Lung microvascular endothelial cell (primary cell): ENCODE measurements at regions not wholly inside any gene's neighbourhood (a gene's known extent, or its start where the extent isn't known, plus 50 kb on each side); places are given as distances from the start of the nearest gene placed in this dataset.

Experiments used
- DNase-seq, 2 donors: peaks; one replicate each; pipeline versions ENCODE4 v3.0.0 to v3.0.0-alpha.2; 2010; ENCODE audit warnings: low read depth in 2 of 2

DNA sequence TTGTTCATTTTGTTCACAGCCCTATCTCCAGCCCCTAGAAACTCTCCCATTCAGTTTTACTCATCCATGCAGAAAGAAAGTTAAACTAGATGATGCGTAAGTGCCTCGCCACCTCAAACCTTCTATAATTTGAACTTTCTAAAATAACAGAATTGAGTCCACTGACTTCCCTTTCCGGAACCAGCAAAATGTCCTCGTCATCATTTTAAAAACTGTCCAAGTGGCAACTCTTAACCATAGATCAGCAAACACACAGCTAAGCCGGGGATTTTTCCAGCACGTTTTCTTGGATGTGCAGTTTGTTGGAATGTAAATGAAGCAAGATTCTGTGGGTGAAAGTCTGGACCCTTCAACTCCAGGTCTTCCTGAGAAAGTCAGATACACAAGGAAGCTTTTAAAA, 369.7 kb upstream of the ERCC4 start:
- DNase-seq, result no peak

DNA sequence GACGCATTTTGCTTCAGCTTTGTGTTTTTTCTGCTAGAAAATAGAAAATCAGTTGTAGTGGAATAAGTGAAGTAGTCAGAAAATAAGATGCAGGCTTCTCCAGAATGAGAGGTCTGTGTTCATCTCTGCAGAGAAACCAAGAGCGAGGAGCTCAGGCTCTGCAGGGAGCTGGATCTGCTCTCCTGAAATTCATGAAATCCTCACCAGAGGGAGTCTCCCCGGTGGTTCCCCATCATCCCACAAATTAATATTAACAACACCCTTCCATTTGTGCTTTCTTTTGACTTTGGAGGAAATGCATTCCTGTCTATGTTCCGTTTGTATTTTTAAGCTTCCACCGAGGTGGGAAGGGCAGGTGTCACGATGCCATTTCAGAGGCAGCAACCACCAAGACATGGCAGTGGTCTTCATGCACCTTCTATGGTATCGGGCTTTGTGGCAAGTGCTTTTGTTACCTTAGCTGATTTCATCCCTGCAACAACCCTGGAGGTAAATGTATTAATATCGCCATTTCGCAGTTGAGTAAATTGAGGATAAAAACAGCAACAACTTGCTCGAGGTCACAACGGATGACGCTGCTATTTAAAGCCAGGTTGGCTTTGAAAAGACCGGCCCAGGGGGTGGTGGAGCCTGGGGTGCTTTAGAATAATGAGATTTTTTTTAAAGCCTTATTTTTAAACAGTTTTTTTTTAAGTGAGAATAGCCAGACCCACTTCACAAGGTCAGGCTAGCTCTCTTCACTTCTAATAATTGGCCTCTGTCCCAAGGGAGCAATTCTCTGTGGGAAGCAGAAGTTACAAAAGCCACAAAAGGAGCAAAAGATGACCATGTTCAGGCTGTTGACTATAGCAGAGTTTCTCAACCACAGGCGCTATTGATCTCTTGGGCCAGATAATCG, 367.6 kb upstream of the ERCC4 start:
- DNase-seq, result no peak

DNA sequence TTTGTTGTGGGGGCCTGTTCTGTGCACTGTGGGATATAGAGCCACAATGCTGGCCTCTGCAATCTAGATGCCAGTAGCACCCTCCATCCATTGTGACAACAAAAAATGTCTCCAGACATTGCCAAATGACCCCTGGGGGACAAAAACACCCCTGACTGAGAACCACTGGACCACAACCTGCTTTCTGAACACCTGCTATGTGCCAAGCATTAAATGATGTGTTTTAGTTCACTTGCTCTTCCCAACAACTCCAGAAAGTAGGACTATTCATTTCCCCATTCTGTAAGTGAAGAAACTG, 367.0 kb upstream of the ERCC4 start:
- no peak for DNase-seq

DNA sequence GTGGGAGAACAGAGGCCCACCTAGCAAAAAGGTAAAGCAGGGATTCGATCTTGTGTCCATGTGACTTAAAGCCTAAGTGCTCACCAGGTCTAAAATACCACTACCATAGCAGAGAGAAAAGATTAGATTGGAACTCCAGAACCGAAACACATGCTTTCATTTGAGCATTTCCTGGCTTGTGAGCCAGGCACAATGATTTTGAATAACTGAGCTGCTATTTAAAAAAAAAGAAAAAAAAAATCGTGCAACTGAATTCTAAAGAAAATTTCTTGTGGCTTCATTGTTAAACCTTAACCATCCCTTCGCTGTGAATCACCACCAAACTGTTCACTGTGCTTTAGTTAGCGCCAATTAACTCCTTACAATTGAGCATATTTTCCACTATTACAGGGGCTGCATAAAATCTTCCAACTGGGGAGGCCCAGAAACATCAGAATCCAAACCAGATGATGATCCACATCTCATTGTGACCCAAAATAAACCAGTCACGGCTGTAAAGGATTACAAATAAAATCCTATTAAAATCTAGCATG, 366.4 kb upstream of the ERCC4 start:
- no peak for DNase-seq

DNA sequence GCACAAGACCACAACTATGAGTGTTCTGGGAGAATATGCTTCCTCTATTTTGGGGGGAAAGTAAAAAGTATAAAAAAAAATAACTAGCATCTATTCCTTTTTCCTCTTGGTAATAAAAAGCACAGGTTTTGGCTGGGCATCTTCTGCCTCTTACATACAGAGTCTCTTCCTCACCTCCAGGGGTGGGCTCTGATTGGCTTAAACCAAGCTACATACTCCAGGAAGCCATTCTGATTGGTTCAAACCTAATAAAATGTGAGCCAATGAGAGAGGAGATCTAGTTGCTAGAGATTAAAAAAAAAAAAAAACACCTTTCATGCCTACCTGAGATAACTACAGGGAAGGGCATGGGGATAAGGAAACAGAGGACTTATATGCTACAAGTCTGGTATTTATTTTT, 365.9 kb upstream of the ERCC4 start:
- no peak for DNase-seq

DNA sequence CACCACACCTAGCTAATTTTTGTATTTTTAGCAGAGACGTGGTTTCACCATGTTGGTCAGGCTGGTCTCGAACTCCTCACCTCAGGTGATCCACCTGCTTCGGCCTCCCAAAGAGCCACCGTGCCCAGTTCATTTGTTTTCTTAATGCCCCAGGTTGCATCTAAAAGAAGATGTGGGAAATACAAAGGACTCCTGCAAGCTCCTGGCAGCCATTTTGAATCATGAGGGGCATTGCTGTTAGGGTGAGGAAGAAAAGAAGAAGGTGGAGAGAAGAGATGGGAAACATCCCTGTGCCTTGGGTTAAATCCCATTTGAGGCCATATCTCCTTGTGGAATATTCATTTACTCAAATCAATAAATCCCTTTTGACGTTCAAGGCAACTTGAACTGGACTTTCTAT, 365.3 kb upstream of the ERCC4 start:
- DNase-seq, result no peak

DNA sequence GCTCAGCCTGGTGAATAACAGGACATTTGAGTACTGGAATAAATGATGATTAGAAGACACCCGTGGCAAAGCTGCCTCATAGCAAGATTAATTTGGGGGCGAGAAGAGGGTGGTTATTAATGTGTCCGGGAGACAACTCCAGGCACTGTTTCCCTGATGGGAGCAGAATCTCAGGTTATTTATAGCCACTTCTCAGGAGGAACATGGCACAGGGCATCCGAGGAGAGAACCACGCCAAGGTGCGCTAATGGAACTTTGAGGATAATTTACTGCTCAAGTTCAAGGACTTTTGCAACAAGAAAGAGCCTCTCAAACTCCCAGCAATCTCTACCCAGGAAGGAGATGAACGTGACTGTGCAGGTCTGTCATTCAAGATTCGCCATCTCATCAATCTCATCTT, 362.5 kb upstream of the ERCC4 start:
- no peak for DNase-seq

DNA sequence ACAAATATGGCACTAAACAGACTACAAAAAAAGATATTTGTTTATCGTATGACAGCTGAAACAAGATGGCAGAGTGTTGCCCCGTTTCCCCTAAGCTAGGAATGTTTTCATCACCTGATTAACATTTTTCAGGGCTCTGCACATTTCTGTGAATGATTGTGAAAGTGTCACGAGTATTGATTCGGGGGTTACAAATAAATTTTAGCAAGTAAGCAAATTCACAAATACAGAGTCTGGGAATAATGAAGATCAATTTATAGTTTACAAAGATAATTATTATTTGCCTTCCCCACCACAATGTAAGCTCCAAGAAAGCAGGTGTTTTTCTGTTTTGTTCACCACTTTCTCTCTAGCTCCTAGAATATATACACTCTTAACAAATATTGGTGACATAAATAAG, 361.2 kb upstream of the ERCC4 start:
- no peak for DNase-seq

DNA sequence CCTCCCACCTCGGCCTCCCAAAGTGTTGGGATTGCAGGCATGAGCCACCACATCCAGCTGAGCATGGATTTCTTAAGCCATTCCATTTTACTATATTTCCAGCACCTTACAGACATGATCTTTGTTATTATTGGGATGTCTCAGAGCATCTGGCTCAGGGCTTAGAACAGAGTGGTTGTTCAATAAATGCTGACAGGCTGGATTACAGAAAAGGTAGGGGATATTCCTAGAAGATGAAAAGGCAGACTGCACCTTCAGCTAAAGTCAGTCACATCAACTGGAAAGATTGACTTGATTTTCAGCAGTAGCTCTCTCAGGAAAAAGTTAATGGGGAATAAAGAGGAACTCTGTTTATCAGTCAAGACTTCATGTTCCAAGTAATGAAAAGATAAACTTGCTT, 360.3 kb upstream of the ERCC4 start:
- DNase-seq, result no peak

DNA sequence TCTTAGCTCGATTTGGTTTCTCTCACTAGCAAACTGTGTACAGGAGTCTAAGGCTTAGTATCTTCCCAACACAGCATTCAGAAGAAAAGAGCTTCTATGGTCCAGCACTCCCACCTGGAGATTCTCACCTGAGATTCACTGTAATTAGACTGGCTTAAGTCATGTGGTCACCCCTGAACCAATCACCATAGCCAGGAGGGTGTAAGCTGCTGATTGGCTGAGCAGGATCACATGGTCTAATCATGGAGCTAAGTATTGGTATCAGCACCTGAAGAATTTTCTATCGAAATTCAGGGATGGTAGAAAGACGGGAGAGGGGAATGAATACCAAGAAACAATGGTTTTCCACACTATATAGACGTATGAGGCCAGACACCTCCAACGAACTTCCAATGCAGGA, 359.8 kb upstream of the ERCC4 start:
- DNase-seq, result no peak

DNA sequence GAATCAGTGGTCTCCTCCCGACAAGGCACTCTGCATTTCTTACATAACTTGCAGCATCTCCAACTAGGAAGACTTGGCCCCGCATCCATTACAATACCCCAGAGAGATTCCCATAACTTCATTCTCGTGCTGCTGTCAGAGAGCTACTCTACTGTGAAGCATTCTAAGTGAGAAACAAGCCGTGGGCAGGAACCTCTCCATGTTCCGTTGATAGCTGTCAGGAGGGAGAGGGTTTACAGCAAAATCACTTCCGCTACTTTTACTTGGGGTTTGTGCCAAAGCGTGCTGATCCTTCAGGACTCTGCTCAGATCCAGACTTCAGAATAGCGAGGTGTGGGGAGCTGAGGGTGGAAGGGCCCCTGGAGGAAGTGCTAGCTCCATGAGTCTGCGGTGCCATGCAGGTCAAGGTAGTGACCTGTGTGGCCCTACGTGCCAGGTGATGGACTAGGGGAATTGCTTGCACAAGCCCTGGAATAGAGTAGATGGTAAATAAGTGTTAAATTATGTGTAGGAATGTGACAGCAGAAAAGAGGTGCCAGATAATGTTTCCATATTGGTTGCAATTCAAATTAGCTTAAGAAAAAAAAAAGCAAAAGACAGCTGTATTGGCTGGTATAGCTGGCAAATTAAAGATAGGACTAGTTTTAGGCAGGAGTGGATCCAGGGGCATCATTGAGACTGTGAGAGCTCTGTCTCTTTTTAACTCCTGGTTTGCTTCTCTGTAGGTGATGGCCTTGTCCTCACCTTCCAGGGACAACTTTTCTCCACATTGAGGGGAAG, 358.5 kb upstream of the ERCC4 start:
- DNase-seq, result no peak

DNA sequence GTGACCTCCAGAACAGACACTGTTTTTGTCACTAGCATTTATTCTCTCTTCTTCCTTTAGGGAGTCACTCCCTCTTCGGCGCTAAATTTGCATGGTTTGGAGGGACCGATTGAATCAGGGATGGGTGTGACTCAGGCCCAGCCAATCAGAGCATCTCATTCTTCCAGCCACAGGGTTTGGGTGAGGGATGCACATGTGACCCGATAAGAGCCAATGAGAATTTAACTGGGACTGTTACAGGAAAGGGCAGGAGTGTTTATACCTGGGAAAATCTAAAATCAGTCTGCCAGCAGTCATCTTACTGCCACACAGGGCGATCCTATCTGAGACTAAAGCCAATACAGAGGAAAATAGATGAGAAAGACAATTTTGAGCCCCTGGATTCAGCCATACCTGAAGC, 351.2 kb upstream of the ERCC4 start:
- DNase-seq, result no peak

DNA sequence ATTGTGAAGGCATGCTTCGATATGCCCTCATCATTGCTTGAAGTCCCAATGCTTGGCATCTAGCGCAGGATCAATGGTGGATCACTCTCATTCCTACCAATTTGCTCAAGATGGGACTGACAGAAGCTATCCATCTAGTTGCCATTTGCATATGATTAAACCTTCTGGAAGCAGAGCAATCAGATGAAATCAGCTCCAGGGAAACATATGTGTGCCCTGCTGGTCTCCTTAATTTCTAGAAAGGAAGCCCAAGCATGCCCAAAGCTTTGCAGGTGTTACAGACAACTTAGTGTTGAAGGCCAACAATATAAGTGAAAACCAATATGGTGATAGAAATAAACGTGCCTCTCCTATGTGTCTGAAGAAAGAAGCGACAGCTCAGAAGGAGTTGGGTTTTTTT, 350.0 kb upstream of the ERCC4 start:
- no peak for DNase-seq

DNA sequence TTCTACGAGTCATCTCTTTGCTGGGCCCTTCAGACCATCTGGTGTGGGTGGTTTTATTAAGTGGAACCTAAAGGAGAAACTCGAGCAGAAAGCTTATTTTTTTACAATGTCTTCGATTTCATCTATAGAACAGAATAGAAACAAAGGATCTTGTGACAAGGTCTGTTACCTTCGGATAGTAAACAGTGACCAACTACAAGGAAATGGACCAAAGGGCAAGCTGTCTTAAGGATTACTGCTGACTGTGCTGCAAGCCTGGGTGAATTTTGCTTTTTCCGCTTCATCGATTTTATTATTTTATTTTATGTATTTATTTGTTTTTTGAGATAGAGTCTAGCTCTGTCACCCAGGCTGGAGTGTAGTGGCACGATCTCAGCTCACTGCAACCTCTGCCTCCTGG, 348.9 kb upstream of the ERCC4 start:
- no peak for DNase-seq

DNA sequence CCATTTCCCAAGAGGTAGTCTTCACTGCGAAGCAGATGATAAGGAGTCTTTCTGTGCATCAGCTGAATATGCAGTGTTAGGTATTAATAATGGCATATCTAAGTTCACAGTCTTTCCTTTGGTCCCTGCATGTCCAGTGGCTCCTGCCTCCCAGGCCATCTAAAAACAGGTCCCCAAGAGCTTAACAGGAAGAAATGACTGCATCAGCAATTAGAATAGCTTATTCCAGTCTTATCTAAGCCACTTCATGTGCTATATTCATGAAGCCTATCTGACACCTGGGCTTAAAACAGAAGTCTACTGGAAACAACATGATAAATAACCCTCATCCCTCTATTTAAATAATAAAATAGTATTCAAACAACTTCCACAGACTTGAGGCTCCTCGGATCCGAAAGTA, 346.1 kb upstream of the ERCC4 start:
- DNase-seq, result no peak

DNA sequence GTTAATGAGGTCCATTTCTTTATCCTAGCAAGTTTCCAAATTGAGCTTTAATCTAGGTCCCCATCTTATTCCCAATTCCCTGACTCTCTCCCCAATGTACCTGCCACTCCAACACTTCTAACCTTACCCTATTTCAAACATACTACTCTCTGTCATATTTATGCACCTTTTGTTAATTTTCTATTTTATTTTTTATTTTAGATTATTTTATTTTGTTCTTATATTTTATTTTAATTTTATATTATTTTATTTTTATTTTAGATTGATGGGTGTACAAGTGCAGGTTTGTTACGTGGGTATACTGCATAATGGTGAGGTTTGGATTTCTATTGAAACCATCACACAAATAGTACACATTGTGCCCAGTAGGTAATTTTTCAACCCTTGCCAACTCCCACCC, 333.9 kb upstream of the ERCC4 start:
- DNase-seq, result no peak

DNA sequence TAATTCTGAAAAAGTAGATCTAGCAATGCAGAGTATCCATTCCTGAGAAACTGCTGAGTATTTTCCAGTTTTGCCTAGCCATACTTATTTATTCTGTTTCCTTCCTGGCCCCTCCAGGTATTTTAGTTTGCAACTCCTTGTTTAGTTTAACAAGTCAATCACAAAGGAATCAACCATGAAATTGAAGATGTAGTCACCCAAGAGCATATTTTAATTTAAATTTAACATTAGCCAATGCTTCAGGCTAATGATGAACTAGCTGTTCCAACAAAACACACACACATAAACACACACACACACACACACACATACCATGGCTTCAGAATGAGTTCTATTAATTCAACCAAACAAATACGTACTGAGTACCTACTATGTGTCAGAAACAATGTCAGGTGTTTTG, 332.8 kb upstream of the ERCC4 start:
- DNase-seq, result no peak

DNA sequence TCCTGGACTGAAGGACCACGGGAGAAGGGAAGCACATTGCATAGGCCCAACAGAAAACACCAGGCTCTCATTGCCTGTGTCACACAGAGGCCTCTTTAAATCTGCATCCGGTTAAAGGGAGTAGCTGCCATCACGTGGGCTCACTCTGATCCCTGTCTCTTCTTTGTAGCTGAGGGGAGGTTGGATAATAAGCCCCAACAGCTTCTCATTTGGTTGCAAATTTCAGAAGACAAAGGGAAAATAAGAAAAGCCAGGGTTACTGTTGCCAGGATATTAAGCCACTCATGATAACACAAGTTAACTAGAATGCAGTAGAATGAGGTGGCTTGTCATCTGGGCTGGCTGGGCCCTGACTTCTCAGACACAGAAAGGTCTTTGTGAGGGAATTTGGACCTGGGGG, 325.1 kb upstream of the ERCC4 start:
- DNase-seq, result no peak

DNA sequence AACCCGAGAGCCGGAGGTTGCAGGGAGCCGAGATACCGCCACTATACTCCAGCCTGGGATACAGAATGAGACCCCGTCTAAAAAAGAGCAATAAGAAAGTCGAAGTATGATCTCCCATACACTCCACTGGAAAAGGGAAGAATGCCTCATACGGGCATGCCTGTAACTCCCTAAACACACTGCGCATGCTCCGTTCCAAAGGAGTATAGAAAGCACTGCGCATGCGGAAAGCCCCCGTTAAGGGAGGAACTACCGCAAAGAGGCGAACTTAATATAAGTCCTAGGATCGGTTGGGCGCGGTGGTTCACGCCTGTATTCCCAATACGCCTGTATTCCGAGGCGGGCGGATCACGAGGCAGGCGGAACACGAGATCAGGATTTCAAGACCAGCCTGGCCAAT, 313.1 kb upstream of the ERCC4 start:
- no peak for DNase-seq

DNA sequence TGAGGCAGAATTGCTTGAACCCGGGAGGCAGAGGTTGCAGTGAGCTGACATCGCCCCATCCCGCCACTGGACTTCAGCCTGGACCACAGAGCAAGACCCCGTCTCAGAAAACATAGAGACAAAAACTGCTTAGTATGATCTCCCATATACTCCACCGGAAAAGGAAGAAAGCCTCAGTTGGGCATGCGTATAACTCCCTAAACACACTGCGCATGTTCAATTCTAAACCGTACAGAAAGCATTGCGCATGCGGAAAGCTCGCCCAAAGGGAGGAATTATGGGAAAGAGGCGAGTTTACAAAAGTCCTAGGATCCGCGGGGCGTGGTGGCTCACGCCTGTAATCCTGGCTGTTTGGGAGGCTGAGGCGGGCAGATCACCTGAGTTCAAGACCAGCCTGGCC, 312.7 kb upstream of the ERCC4 start:
- no peak for DNase-seq

DNA sequence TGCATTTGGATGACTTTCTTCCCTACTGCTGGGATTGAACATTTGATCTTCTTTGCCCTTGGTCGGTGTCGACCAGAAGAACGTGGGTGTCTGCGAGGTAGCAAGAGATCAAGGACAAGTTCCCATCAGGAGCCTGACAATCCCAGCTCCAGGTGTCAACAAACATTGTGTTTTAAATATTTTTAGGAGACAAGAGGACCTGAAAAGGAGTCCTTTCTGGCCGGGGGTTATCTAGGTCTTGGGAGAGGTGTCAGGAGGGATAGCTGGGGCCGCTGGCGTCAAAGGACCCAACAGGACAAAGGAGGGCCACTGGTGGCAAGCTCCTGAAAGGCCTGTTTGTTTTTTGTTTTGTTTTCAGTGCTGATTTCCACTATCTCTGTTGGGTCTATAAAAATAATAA, 308.4 kb upstream of the ERCC4 start:
- DNase-seq, result no peak

DNA sequence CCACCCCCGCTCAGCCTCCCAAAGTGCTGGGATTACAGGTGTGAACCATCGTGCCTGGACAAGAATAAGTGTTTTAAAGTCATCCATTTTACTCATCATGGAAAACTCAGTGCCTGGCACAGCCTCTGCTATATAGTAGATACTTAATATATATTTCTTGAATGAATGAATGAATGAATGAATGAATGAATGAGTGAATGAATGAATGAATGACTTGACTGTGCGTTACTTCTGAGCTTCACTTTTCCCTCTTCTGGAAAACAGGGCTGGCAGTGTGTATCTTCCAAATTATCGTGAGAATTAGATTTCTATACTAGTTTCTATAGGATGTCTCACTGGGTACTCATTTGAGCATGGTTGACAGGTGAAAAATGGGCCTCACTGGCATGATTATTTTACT, 307.3 kb upstream of the ERCC4 start:
- no peak for DNase-seq

DNA sequence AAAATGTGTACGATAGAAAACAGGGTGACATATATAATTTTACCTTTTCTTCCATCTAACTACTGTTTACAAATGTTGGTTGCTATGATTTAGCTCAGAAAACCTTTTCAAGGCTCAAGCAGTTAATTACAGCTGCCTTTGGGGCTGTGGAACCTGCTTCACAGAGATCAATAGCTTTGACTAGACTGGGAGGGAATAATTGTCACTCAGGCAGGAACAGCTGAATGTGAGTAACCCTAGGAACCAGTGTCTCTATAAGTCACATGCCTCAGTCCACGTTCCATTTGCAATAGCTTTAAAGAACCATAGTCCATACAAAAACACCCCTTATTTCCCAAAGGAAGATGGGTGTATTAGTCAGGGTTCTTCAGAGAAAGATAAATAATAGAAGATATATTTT, 306.8 kb upstream of the ERCC4 start:
- DNase-seq, result no peak
